Endodermal cell (in vitro differentiated cells): ENCODE measurements at regions not wholly inside any gene's neighbourhood (a gene's known extent, or its start where the extent isn't known, plus 50 kb on each side); places are given as distances from the start of the nearest gene placed in this dataset.

ENCODE experiments used
- DNase-seq: peaks from one replicate; pipeline ENCODE4 v3.0.0-alpha.2; 2017
- H3K27ac ChIP-seq: 2 replicates; pipeline ENCODE4 v1.5.1; 2013; ENCODE audit warnings: mild to moderate bottlenecking, low read depth, low read length, moderate library complexity
- H3K27me3 ChIP-seq: 2 replicates; pipeline ENCODE4 v1.6.1; 2013; ENCODE audit warnings: mild to moderate bottlenecking, low read length, moderate library complexity; ENCODE audit not compliant: insufficient read depth, control insufficient read depth, poor library complexity, severe bottlenecking
- H3K36me3 ChIP-seq: 2 replicates; pipeline ENCODE4 v1.7.0; 2013; ENCODE audit warnings: mild to moderate bottlenecking, low read length, moderate library complexity; ENCODE audit not compliant: control insufficient read depth, insufficient read depth
- H3K4me1 ChIP-seq: one replicate; pipeline ENCODE4 v1.7.0; 2013; ENCODE audit warnings: low read length; ENCODE audit not compliant: control insufficient read depth, insufficient read depth
- H3K4me3 ChIP-seq: 2 replicates; pipeline ENCODE4 v1.5.1; 2013; ENCODE audit warnings: mild to moderate bottlenecking, low read length, moderate library complexity
- H3K9ac ChIP-seq: 2 replicates; pipeline ENCODE4 v1.6.1; 2013; ENCODE audit warnings: mild to moderate bottlenecking, low read length, moderate library complexity; ENCODE audit not compliant: poor library complexity, severe bottlenecking; ENCODE audit errors: extremely low read depth
- H3K9me3 ChIP-seq: 2 replicates; pipeline ENCODE4 v1.6.1; 2013; ENCODE audit warnings: mild to moderate bottlenecking, low read length, moderate library complexity; ENCODE audit not compliant: control insufficient read depth
- H3K27ac Mint-ChIP-seq: 2 replicates; pipeline ENCODE4 v1.8.0; 2020; ENCODE audit warnings: mixed read lengths
- H3K27me3 Mint-ChIP-seq: 2 replicates; pipeline ENCODE4 v1.8.0; 2021; ENCODE audit warnings: mild to moderate bottlenecking, mixed read lengths; ENCODE audit not compliant: insufficient read depth
- H3K36me3 Mint-ChIP-seq: 2 replicates; pipeline ENCODE4 v1.8.0; 2020; ENCODE audit warnings: low read depth, mixed read lengths
- H3K4me1 Mint-ChIP-seq: 2 replicates; pipeline ENCODE4 v1.8.0; 2020; ENCODE audit warnings: mixed read lengths
- H3K4me3 Mint-ChIP-seq: 2 replicates; pipeline ENCODE4 v1.8.0; 2020; ENCODE audit warnings: mild to moderate bottlenecking, moderate library complexity, mixed read lengths
- H3K9me3 Mint-ChIP-seq: 2 replicates; pipeline ENCODE4 v1.8.0; 2020; ENCODE audit warnings: mild to moderate bottlenecking, mixed read lengths
- WGBS, 2 experiments: methylation state at CpG; one replicate each; pipeline versions ENCODE4 v1.1.5 to v1.1.7; 2013; ENCODE audit warnings: missing lambda C conversion rate in 2 of 2, mixed read lengths in 1 of 2; ENCODE audit not compliant: insufficient coverage in 1 of 2, insufficient read length in 1 of 2; 5-methylcytosine and 5-hydroxymethylcytosine counted together
- TF ChIP-seq, protein P1 (sequence below): fragments of 200-600 bp; sonication (generic); conservative IDR thresholded peaks from 2 replicates; pipeline ENCODE4 v1.5.0; 2021; ENCODE audit warnings: antibody characterized with exemption, mild to moderate bottlenecking

DNA sequence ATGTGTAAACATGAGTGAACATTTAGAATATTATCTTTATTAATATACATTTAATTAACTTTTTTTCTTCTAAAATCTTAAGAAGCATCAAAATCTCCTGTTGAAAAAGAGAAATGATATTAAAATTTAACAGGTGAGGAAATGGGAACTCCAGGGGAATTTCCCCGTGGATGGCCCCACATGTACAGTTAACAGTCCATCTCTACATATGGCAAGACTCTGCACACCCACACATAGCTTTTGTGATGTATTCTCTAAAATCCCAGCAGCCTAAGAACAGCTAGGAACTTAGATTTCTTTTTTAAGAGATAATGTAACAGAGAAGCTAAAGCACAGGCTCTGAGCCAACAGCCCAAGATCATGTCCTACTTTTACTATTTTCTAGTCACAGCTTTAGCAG, 556.3 kb upstream of the RGMB start:
- no peak for DNase-seq
- Histone ChIP-seq H3K27ac (no peak overlapping the region), H3K4me3 (no peak overlapping the region), H3K9me3 (no peaks in the 10 kb centered on the region), H3K27me3 (no peaks in the 10 kb centered on the region), H3K36me3 (no peaks in the 10 kb centered on the region), H3K9ac (no peak overlapping the region), H3K4me1 (peaks cover 5% of the 10 kb centered on the region)
- Mint-ChIP-seq H3K27ac (no peak overlapping the region), H3K36me3 (peaks cover 6% of the 10 kb centered on the region), H3K9me3 (no peaks in the 10 kb centered on the region), H3K4me3 (no peak overlapping the region), H3K27me3 (no peaks in the 10 kb centered on the region), H3K4me1 (peaks cover 11% of the 10 kb centered on the region)
- 100% methylated on average over 1 of the region's 1 CpG; no CpG with 5 or more reads in 1 of the 2 experiments for WGBS, 2 experiments
- TF ChIP-seq, protein P1, sequence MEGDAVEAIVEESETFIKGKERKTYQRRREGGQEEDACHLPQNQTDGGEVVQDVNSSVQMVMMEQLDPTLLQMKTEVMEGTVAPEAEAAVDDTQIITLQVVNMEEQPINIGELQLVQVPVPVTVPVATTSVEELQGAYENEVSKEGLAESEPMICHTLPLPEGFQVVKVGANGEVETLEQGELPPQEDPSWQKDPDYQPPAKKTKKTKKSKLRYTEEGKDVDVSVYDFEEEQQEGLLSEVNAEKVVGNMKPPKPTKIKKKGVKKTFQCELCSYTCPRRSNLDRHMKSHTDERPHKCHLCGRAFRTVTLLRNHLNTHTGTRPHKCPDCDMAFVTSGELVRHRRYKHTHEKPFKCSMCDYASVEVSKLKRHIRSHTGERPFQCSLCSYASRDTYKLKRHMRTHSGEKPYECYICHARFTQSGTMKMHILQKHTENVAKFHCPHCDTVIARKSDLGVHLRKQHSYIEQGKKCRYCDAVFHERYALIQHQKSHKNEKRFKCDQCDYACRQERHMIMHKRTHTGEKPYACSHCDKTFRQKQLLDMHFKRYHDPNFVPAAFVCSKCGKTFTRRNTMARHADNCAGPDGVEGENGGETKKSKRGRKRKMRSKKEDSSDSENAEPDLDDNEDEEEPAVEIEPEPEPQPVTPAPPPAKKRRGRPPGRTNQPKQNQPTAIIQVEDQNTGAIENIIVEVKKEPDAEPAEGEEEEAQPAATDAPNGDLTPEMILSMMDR = no peak

DNA sequence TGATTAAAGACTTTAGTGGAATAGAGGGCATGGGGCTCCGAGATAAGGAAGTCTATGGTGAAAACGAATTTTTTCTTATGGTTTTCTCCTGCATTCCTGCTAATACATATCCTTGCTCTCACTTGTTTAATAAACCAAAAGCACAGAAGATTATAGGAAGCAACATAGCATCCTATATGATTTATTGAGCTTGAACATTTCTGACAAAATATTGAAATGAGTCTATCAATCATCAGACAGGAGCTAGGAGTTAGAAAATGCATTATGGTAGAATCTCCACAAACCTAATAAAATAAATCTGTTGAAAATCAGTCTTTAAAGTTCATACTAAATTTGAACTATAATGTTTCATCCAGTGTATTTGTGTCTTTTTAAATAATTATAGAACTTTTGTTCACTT, 554.6 kb upstream of the RGMB start:
- peaks cover 2% of the 10 kb centered on the region for H3K36me3 Mint-ChIP-seq
- DNase-seq = no peak
- TF ChIP-seq, protein P1 = no peak
- H3K4me3 Mint-ChIP-seq = no peak overlapping the region
- WGBS, 2 experiments = 92% methylated on average over 2 of the region's 2 CpGs; no CpG with 5 or more reads in 1 of the 2 experiments
- H3K27me3 Mint-ChIP-seq = no peaks in the 10 kb centered on the region
- no peak overlapping the region for H3K9ac ChIP-seq
- H3K9me3 Mint-ChIP-seq = no peaks in the 10 kb centered on the region
- H3K4me1 ChIP-seq = peaks cover 5% of the 10 kb centered on the region
- H3K9me3 ChIP-seq = no peaks in the 10 kb centered on the region
- no peaks in the 10 kb centered on the region for H3K36me3 ChIP-seq
- peaks cover 11% of the 10 kb centered on the region for H3K4me1 Mint-ChIP-seq
- no peaks in the 10 kb centered on the region for H3K27me3 ChIP-seq
- H3K27ac Mint-ChIP-seq = no peak overlapping the region
- H3K27ac ChIP-seq = no peak overlapping the region
- H3K4me3 ChIP-seq = no peak overlapping the region

GRCh38 chr5:98227489-98227888, 546.0 kb upstream of the RGMB start:
- Mint-ChIP-seq H3K27ac (no peak overlapping the region), H3K36me3 (peaks cover 43% of the 10 kb centered on the region), H3K4me3 (no peak overlapping the region), H3K27me3 (no peaks in the 10 kb centered on the region), H3K9me3 (peaks cover 33% of the 10 kb centered on the region), H3K4me1 (no peaks in the 10 kb centered on the region)
- H3K9ac ChIP-seq = no peak overlapping the region
- H3K9me3 ChIP-seq = peaks cover 43% of the 10 kb centered on the region
- no peaks in the 10 kb centered on the region for H3K27me3 ChIP-seq
- H3K36me3 ChIP-seq = peaks cover 28% of the 10 kb centered on the region
- H3K4me3 ChIP-seq = no peak overlapping the region
- no peak overlapping the region for H3K27ac ChIP-seq
- TF ChIP-seq, protein P1 = no peak
- DNase-seq = no peak
- no peaks in the 10 kb centered on the region for H3K4me1 ChIP-seq
